ENCODE measurements at regions not wholly inside any gene's neighbourhood (a gene's known extent, or its start where the extent isn't known, plus 50 kb on each side); places are given as distances from the start of the nearest gene placed in this dataset.
"Not testable (repeated sequence)": the region's sequence is repeated elsewhere in the genome, so short reads cannot be mapped to it uniquely, and the experiment has no call there.

DNA sequence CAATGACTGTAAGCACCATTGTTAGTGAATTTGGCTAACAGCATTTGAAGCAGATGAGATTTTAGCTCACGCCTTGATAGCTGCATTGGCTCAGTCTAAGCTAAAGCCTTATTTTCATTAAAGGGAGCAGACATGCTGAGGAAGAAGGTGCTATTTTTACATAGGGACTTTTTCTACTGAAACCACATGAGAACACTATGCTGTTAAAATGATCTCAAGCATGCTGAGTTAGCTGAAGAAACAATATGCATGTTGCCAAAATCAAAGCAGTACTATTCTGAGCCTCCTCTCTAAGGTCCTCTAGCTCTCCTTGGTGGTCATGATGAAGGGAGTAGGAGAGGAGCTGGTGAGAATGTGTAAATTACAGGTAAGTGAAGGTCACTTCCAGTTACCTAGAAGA is 134.4 kb upstream of the JADE1 start:
- Histone ChIP-seq H3K4me3 (no peak overlapping the region), H3K36me3 (no peaks in the 10 kb centered on the region), H3K4me1 (peaks cover 0 to 13% (median 0%) of the 10 kb centered on the region in 6 donors), H3K9me3 (no peaks in the 10 kb centered on the region), H3K27me3 (replicated peaks in 1 of 7) (no peaks in the 10 kb centered on the region), H3K27ac (peak overlapping the region in 5 of 8 donors; percentile 12 to 81 (median 46))
- no peak for TF ChIP-seq POLR2AphosphoS5 (IDR thresholded peaks at IDR 0.05)
- TF ChIP-seq POLR2A (IDR thresholded peaks at IDR 0.05): no peak
- no peak for TF ChIP-seq CTCF (IDR thresholded peaks at IDR 0.05 in 8 of 11, conservative IDR thresholded peaks at IDR 0.05 in 3 of 11)
- no peak for DNase-seq
- intact Hi-C loops (cut with DNase I; ENCODE audit: low total_unique reads): no loop called here
- WGBS, 5 donors: 47 to 68% (median 62%) methylated on average over 1 of the region's 1 CpG

GRCh38 chr4:128673159-128673558 is 136.3 kb upstream of the JADE1 start:
- DNase-seq; H3K9me3 ChIP-seq; H3K27me3 ChIP-seq (replicated peaks in 1 of 7); intact Hi-C loops (cut with DNase I; ENCODE audit: low total_unique reads); H3K4me3 ChIP-seq; H3K36me3 ChIP-seq; H3K27ac ChIP-seq: not testable (repeated sequence)
- H3K4me1 ChIP-seq: peaks cover 0 to 13% (median 0%) of the 10 kb centered on the region in 6 donors
- 74 to 97% (median 91%) methylated on average over 7 of the region's 7 CpGs for WGBS, 5 donors

- DNase-seq; intact Hi-C loops (cut with DNase I; ENCODE audit: low total_unique reads); H3K27ac ChIP-seq; H3K36me3 ChIP-seq; H3K27me3 ChIP-seq (replicated peaks in 1 of 7); H3K9me3 ChIP-seq; H3K4me3 ChIP-seq: not testable (repeated sequence)
- peaks cover 0 to 13% (median 0%) of the 10 kb centered on the region in 6 donors for H3K4me1 ChIP-seq
- WGBS, 5 donors: 89 to 95% (median 95%) methylated on average over 6 to 22 of the region's 22 CpGs; no CpG with 5 or more reads in 1 of the 5 donors
These were observed 136.9 kb upstream of the JADE1 start for GRCh38 chr4:128672596-128672995.

DNA sequence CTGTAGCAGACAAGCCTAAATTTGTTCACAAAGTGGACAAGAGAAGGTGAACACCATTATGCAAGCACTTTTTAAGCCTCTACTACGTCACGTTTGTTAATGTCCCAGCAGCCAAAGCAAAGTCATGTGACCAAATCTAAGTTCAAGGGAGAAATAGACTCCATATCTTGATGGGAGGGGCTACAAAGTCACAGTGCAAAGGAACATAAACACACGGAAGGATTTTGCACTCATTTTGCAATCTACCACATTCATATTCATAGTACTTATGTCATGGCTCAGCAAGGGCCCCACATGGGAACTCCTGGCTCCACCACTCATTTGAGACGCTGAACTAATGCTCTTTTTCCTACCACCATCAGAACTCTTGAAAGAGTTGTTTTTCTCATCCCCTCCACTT is 139.0 kb upstream of the JADE1 start:
- intact Hi-C loops (cut with DNase I; ENCODE audit: low total_unique reads): no loop called here
- no peak overlapping the region for H3K4me3 ChIP-seq
- 79 to 91% (median 86%) methylated on average over 4 of the region's 4 CpGs for WGBS, 5 donors
- no peaks in the 10 kb centered on the region for H3K9me3 ChIP-seq
- no peaks in the 10 kb centered on the region for H3K36me3 ChIP-seq
- TF ChIP-seq POLR2AphosphoS5 (IDR thresholded peaks at IDR 0.05): no peak
- no peak for TF ChIP-seq CTCF (IDR thresholded peaks at IDR 0.05 in 8 of 11, conservative IDR thresholded peaks at IDR 0.05 in 3 of 11)
- no peak for TF ChIP-seq POLR2A (IDR thresholded peaks at IDR 0.05)
- H3K27me3 ChIP-seq (replicated peaks in 1 of 7): no peaks in the 10 kb centered on the region
- H3K27ac ChIP-seq: no peak overlapping the region
- peaks cover 0 to 10% (median 0%) of the 10 kb centered on the region in 6 donors for H3K4me1 ChIP-seq
- no peak for DNase-seq

GRCh38 chr4:128668566-128668965 is 140.9 kb upstream of the JADE1 start:
- Histone ChIP-seq H3K27me3 (replicated peaks in 1 of 7) (no peaks in the 10 kb centered on the region), H3K36me3 (no peaks in the 10 kb centered on the region), H3K9me3 (no peaks in the 10 kb centered on the region), H3K4me1 (peaks cover 0 to 2% (median 0%) of the 10 kb centered on the region in 6 donors), H3K4me3 (no peak overlapping the region), H3K27ac (no peak overlapping the region)
- no peak for DNase-seq
- intact Hi-C loops (cut with DNase I; ENCODE audit: low total_unique reads): no loop called here
- TF ChIP-seq POLR2A (IDR thresholded peaks at IDR 0.05) (no peak), POLR2AphosphoS5 (IDR thresholded peaks at IDR 0.05) (no peak), CTCF (IDR thresholded peaks at IDR 0.05 in 8 of 11, conservative IDR thresholded peaks at IDR 0.05 in 3 of 11) (no peak)
- WGBS, 5 donors: 85 to 92% (median 90%) methylated on average over 5 of the region's 5 CpGs
